ENCODE measurements at regions not wholly inside any gene's neighbourhood (a gene's known extent, or its start where the extent isn't known, plus 50 kb on each side); places are given as distances from the start of the nearest gene placed in this dataset.

GRCh38 chr13:105083992-105084391 lies 1451.5 kb downstream of the EFNB2 start:
- no peak for TF ChIP-seq CTCF (IDR thresholded peaks at IDR 0.05; ENCODE audit: low read length)
- TF ChIP-seq EZH2 (IDR thresholded peaks at IDR 0.05; ENCODE audit: borderline replicate concordance, low read length), result no peak
